ENCODE measurements at regions not wholly inside any gene's neighbourhood (a gene's known extent, or its start where the extent isn't known, plus 50 kb on each side); places are given as distances from the start of the nearest gene placed in this dataset.

DNA sequence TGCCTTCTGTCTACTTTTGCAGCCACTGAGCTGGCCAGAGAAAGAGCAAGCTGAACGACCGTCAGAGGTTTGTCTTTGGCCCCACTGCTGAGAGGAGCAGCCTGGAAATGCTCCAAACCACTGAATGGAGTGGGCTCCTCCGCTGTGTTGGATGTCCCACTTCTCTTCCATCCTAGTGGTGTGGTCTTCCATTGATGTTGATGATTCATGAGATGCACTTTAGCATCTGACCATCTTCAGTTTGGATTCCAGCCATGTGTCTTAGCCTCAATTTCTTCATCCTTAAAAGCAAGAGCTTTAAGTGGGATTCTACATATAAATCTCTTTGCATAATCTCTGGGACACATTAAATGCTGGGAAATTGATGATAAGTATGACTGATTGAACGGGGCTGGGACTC lies 276.9 kb downstream of the SIPA1L2 start:
- TF ChIP-seq HOMEZ (CRISPR knock-in tag; IDR thresholded peaks at IDR 0.05) = no peak
- TF ChIP-seq ZNF764 (CRISPR knock-in tag; IDR thresholded peaks at IDR 0.05; ENCODE audit: low read depth) = no peak
- no peak for TF ChIP-seq GABPB1 (CRISPR knock-in tag; IDR thresholded peaks at IDR 0.05)
- TF ChIP-seq U2AF2 (optimal IDR thresholded peaks at IDR 0.05; ENCODE audit: low read depth, low read length) = no peak
- TF ChIP-seq ZNF740 (CRISPR knock-in tag; IDR thresholded peaks at IDR 0.05) = no peak
- TF ChIP-seq ZNF740 (tag; IDR thresholded peaks at IDR 0.05) = no peak

All from K562 (cell line).